ENCODE measurements at regions not wholly inside any gene's neighbourhood (a gene's known extent, or its start where the extent isn't known, plus 50 kb on each side); places are given as distances from the start of the nearest gene placed in this dataset.
A peak's percentile ranks its signal among the peaks of the same experiment; 100 is the strongest.

DNA sequence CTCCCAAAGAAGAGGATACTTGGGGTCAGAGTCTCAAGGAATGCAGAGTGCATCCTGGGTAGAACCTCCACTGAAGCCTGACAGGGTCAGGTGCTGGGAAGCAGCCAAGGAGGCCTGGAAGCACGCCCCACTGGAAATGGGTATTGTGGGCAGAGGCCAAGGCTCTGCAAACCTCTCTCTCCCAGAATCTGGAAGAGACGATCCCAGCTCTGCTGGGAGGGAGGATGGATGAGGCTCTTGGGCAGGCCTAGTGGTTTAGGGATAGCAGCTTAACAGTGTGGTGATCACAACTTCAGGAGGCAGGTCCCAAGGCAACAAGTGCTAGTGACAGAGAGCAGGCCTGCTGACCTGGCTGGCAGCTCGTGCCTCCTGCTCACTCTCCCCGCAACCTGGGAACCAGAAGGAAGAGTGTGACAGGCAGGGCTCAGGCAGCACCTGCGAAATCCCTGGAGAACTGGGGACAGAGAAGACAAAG is 641.0 kb downstream of the PLPP3 start:
- Histone ChIP-seq H2BK15ac (ENCODE audit: low read length) (peak overlapping the region; percentile 21), H3K18ac (ENCODE audit: low read length) (peak overlapping the region; percentile 89), H4K91ac (ENCODE audit: low read depth, low read length, poor library complexity) (no peak overlapping the region), H2AFZ (ENCODE audit: low read length) (no peak overlapping the region), H2BK120ac (ENCODE audit: low read depth, low read length) (peak overlapping the region; percentile 9), H2AK5ac (ENCODE audit: low read depth, low read length) (peak overlapping the region; percentile 71), H3K4me1 (ENCODE audit: control insufficient read depth in 2 of 2, insufficient read depth in 1 of 2, low read depth in 1 of 2, low read length in 2 of 2) (no peaks in the 10 kb centered on the region), H3K79me1 (ENCODE audit: low read depth, low read length) (no peaks in the 10 kb centered on the region), H3K23ac (ENCODE audit: low read depth, low read length, poor library complexity) (no peak overlapping the region), H3K9me3 (replicated peaks in 1 of 2; ENCODE audit: control insufficient read depth in 2 of 2, insufficient read depth in 1 of 2, low read depth in 1 of 2, low read length in 2 of 2) (no peaks in the 10 kb centered on the region), H3K27ac (replicated peaks; ENCODE audit: low read length) (no peak overlapping the region), H3K4me2 (ENCODE audit: insufficient read depth, low read length, poor library complexity, severe bottlenecking) (no peak overlapping the region), H3K4ac (ENCODE audit: low read length) (no peak overlapping the region), H3K36me3 (replicated peaks in 1 of 2; ENCODE audit: control insufficient read depth in 2 of 2, insufficient read depth in 2 of 2, low read length in 2 of 2) (no peaks in the 10 kb centered on the region), H3K14ac (ENCODE audit: low read length) (peak overlapping the region; percentile 47), H3K4me3 (ENCODE audit: low read length in 2 of 2) (peak overlapping the region in 1 of 2 donors; percentile 14), H2BK5ac (ENCODE audit: low read length) (no peak overlapping the region), H4K8ac (ENCODE audit: low read depth, low read length) (peak overlapping the region; percentile 52), H3K9ac (ENCODE audit: low read depth, low read length, poor library complexity) (peak overlapping the region; percentile 50), H2BK12ac (ENCODE audit: low read length) (peak overlapping the region; percentile 49), H3K27me3 (ENCODE audit: control insufficient read depth in 3 of 3, insufficient read depth in 3 of 3, low read depth in 1 of 3, low read length in 3 of 3) (no peaks in the 10 kb centered on the region)
- no peak for DNase-seq (ENCODE audit: low spot score)
- WGBS, 2 donors (ENCODE audit: extremely low coverage in 2 of 2, insufficient read length in 2 of 2, insufficient replicate concordance in 1 of 2): no CpG with 5 or more reads among the region's 5 CpGs

DNA sequence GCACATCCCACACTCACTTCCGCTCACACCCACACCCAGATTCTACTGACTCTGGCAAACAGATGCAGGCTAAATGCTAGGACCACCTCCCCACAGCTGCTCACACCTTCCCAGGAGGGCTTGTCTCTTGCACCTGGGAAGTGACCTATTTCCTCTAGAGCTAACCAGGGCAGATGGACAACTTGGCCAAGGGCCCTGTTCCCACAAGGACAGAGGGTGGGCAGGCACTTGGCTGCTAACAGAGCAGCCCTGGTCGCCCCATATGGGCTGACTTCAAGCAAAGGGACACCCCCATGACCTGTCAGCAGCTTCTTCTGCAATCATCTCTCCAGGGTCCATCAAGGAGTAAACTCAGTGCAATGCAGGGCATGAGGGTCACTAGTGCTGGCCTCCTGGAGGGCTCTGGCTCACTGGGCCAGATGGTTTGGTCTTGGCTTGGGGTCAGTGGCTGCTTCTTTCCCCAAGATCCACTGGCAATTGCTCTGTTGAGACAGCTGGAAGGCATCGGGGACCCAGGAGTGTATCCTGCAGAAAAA is 641.5 kb downstream of the PLPP3 start:
- Histone ChIP-seq H2AK5ac (ENCODE audit: low read depth, low read length) (no peak overlapping the region), H2AFZ (ENCODE audit: low read length) (no peak overlapping the region), H4K8ac (ENCODE audit: low read depth, low read length) (no peak overlapping the region), H3K4me1 (ENCODE audit: control insufficient read depth in 2 of 2, insufficient read depth in 1 of 2, low read depth in 1 of 2, low read length in 2 of 2) (no peaks in the 10 kb centered on the region), H3K9me3 (replicated peaks in 1 of 2; ENCODE audit: control insufficient read depth in 2 of 2, insufficient read depth in 1 of 2, low read depth in 1 of 2, low read length in 2 of 2) (no peaks in the 10 kb centered on the region), H3K27ac (replicated peaks; ENCODE audit: low read length) (no peak overlapping the region), H3K18ac (ENCODE audit: low read length) (peak overlapping the region; percentile 89), H3K4ac (ENCODE audit: low read length) (no peak overlapping the region), H3K4me2 (ENCODE audit: insufficient read depth, low read length, poor library complexity, severe bottlenecking) (no peak overlapping the region), H3K4me3 (ENCODE audit: low read length in 2 of 2) (no peak overlapping the region), H2BK5ac (ENCODE audit: low read length) (no peak overlapping the region), H2BK15ac (ENCODE audit: low read length) (peak overlapping the region; percentile 24), H3K27me3 (ENCODE audit: control insufficient read depth in 3 of 3, insufficient read depth in 3 of 3, low read depth in 1 of 3, low read length in 3 of 3) (no peaks in the 10 kb centered on the region), H3K23ac (ENCODE audit: low read depth, low read length, poor library complexity) (no peak overlapping the region), H4K91ac (ENCODE audit: low read depth, low read length, poor library complexity) (no peak overlapping the region), H2BK12ac (ENCODE audit: low read length) (peak overlapping the region; percentile 31), H3K14ac (ENCODE audit: low read length) (peak overlapping the region; percentile 47), H2BK120ac (ENCODE audit: low read depth, low read length) (peak overlapping the region; percentile 9), H3K36me3 (replicated peaks in 1 of 2; ENCODE audit: control insufficient read depth in 2 of 2, insufficient read depth in 2 of 2, low read length in 2 of 2) (no peaks in the 10 kb centered on the region), H3K9ac (ENCODE audit: low read depth, low read length, poor library complexity) (no peak overlapping the region), H3K79me1 (ENCODE audit: low read depth, low read length) (no peaks in the 10 kb centered on the region)
- no CpG with 5 or more reads among the region's 3 CpGs for WGBS, 2 donors (ENCODE audit: extremely low coverage in 2 of 2, insufficient read length in 2 of 2, insufficient replicate concordance in 1 of 2)
- no peak for DNase-seq (ENCODE audit: low spot score)

DNA sequence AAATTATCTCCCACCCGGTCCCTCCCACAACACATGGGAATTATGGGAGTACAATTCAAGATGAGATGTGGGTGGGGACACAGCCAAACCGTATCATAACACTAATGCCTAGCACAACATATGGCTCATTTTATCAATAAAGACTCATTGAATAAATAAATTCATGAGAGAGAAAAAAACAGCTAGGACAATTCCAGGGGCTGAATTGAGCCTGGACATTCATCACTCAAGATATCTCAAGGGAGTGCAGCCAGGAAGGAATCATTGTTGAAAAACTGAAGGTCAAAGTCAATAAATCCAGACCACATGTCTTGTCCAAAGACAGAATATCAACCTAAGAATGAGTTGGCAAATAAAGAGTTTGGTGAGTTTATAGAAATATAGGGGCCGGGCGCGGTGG is 644.1 kb downstream of the PLPP3 start:
- H4K8ac ChIP-seq (ENCODE audit: low read depth, low read length): no peak overlapping the region
- DNase-seq (ENCODE audit: low spot score): no peak
- H2BK120ac ChIP-seq (ENCODE audit: low read depth, low read length): no peak overlapping the region
- H3K4me1 ChIP-seq (ENCODE audit: control insufficient read depth in 2 of 2, insufficient read depth in 1 of 2, low read depth in 1 of 2, low read length in 2 of 2): no peaks in the 10 kb centered on the region
- no peaks in the 10 kb centered on the region for H3K79me1 ChIP-seq (ENCODE audit: low read depth, low read length)
- no peak overlapping the region for H2BK15ac ChIP-seq (ENCODE audit: low read length)
- H4K91ac ChIP-seq (ENCODE audit: low read depth, low read length, poor library complexity): no peak overlapping the region
- H3K23ac ChIP-seq (ENCODE audit: low read depth, low read length, poor library complexity): no peak overlapping the region
- no peaks in the 10 kb centered on the region for H3K9me3 ChIP-seq (replicated peaks in 1 of 2; ENCODE audit: control insufficient read depth in 2 of 2, insufficient read depth in 1 of 2, low read depth in 1 of 2, low read length in 2 of 2)
- H2AK5ac ChIP-seq (ENCODE audit: low read depth, low read length): no peak overlapping the region
- H3K36me3 ChIP-seq (replicated peaks in 1 of 2; ENCODE audit: control insufficient read depth in 2 of 2, insufficient read depth in 2 of 2, low read length in 2 of 2): no peaks in the 10 kb centered on the region
- no CpG with 5 or more reads among the region's 5 CpGs for WGBS, 2 donors (ENCODE audit: extremely low coverage in 2 of 2, insufficient read length in 2 of 2, insufficient replicate concordance in 1 of 2)
- no peak overlapping the region for H3K18ac ChIP-seq (ENCODE audit: low read length)
- H3K27me3 ChIP-seq (ENCODE audit: control insufficient read depth in 3 of 3, insufficient read depth in 3 of 3, low read depth in 1 of 3, low read length in 3 of 3): no peaks in the 10 kb centered on the region
- no peak overlapping the region for H3K9ac ChIP-seq (ENCODE audit: low read depth, low read length, poor library complexity)
- no peak overlapping the region for H3K27ac ChIP-seq (replicated peaks; ENCODE audit: low read length)
- no peak overlapping the region for H2BK12ac ChIP-seq (ENCODE audit: low read length)
- H3K4me2 ChIP-seq (ENCODE audit: insufficient read depth, low read length, poor library complexity, severe bottlenecking): no peak overlapping the region
- no peak overlapping the region for H2BK5ac ChIP-seq (ENCODE audit: low read length)
- H3K14ac ChIP-seq (ENCODE audit: low read length): no peak overlapping the region
- no peak overlapping the region for H3K4ac ChIP-seq (ENCODE audit: low read length)
- H3K4me3 ChIP-seq (ENCODE audit: low read length in 2 of 2): no peak overlapping the region
- H2AFZ ChIP-seq (ENCODE audit: low read length): no peak overlapping the region

DNA sequence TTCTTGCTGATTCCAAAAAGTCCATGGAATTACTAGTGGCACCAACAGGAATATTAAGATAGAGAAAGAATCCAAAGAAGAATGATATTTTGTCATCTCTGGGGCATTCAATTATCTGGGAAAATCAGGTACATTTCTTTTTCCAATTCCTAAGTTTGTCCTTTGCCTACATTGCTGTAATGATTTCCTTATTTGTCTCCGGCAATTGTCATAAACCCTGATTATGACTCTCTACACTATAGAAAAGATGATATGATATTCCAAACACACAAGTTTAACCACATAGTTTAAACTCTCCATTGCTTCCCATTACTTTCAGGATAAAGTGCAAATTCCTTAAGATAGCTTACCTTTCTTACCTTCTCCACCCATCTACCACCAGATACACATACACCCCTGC is 647.0 kb downstream of the PLPP3 start:
- H3K27me3 ChIP-seq (ENCODE audit: control insufficient read depth in 3 of 3, insufficient read depth in 3 of 3, low read depth in 1 of 3, low read length in 3 of 3): no peaks in the 10 kb centered on the region
- H3K14ac ChIP-seq (ENCODE audit: low read length): no peak overlapping the region
- H3K4ac ChIP-seq (ENCODE audit: low read length): no peak overlapping the region
- no peaks in the 10 kb centered on the region for H3K79me1 ChIP-seq (ENCODE audit: low read depth, low read length)
- no peak overlapping the region for H4K91ac ChIP-seq (ENCODE audit: low read depth, low read length, poor library complexity)
- no peak overlapping the region for H4K8ac ChIP-seq (ENCODE audit: low read depth, low read length)
- H2BK120ac ChIP-seq (ENCODE audit: low read depth, low read length): no peak overlapping the region
- no peak overlapping the region for H3K4me3 ChIP-seq (ENCODE audit: low read length in 2 of 2)
- no CpG with 5 or more reads among the region's 1 CpG for whole genome bisulfite sequencing, 2 donors (ENCODE audit: extremely low coverage in 2 of 2, insufficient read length in 2 of 2, insufficient replicate concordance in 1 of 2)
- H2AFZ ChIP-seq (ENCODE audit: low read length): no peak overlapping the region
- H2BK15ac ChIP-seq (ENCODE audit: low read length): no peak overlapping the region
- H2AK5ac ChIP-seq (ENCODE audit: low read depth, low read length): no peak overlapping the region
- no peak overlapping the region for H3K9ac ChIP-seq (ENCODE audit: low read depth, low read length, poor library complexity)
- DNase-seq (ENCODE audit: low spot score): no peak
- H2BK12ac ChIP-seq (ENCODE audit: low read length): no peak overlapping the region
- no peaks in the 10 kb centered on the region for H3K36me3 ChIP-seq (replicated peaks in 1 of 2; ENCODE audit: control insufficient read depth in 2 of 2, insufficient read depth in 2 of 2, low read length in 2 of 2)
- no peaks in the 10 kb centered on the region for H3K4me1 ChIP-seq (ENCODE audit: control insufficient read depth in 2 of 2, insufficient read depth in 1 of 2, low read depth in 1 of 2, low read length in 2 of 2)
- no peak overlapping the region for H2BK5ac ChIP-seq (ENCODE audit: low read length)
- H3K27ac ChIP-seq (replicated peaks; ENCODE audit: low read length): no peak overlapping the region
- no peak overlapping the region for H3K4me2 ChIP-seq (ENCODE audit: insufficient read depth, low read length, poor library complexity, severe bottlenecking)
- no peak overlapping the region for H3K23ac ChIP-seq (ENCODE audit: low read depth, low read length, poor library complexity)
- no peaks in the 10 kb centered on the region for H3K9me3 ChIP-seq (replicated peaks in 1 of 2; ENCODE audit: control insufficient read depth in 2 of 2, insufficient read depth in 1 of 2, low read depth in 1 of 2, low read length in 2 of 2)
- no peak overlapping the region for H3K18ac ChIP-seq (ENCODE audit: low read length)

Data from neuronal stem cell (in vitro differentiated cells).